GM21529 (cell line): ENCODE measurements at regions not wholly inside any gene's neighbourhood (a gene's known extent, or its start where the extent isn't known, plus 50 kb on each side); places are given as distances from the start of the nearest gene placed in this dataset.

ENCODE experiments used
- ATAC-seq: cut with Tn5 transposase; IDR thresholded peaks from one replicate; pipeline ENCODE4 v1.9.1; 2021; ENCODE audit not compliant: unreplicated experiment

DNA sequence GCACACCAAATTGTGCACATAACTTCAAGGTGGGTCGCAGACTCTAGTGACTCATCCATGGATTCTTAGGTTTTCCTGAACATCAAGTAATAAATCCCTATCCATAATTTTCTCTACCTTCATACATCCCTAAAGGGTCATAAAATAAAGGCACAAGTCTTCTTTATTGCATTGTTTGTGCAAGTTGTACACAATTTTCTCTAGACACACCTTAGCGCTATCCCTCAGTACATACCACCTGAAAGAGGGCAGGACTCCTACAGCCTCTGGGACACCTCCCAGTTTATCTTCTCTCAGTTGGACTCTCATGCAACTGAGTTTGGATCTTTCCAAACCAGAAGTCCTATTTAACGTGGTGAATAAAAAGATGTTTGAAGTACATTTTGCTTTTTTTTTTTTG is 168.5 kb upstream of the BMP4 start:
- no peak for ATAC-seq

DNA sequence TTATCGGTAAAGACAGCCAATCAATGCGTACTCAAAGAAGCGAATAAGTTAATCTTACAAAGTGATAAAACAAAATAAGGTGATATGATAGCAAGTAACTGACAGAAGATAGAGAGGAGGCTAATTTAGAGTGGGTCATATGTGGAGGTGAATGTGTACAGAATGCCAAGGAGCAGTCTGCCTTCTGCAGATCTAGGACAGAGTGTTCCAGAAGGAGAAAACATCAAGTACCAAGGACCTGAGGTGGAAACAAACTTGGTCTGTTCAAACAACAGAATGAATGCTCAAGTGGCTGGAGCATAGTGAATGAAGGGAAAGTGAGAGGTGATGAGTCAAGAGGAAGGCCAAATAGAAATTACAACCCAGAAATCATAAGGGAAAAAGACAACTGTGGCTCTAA is 170.3 kb upstream of the BMP4 start:
- no peak for ATAC-seq

DNA sequence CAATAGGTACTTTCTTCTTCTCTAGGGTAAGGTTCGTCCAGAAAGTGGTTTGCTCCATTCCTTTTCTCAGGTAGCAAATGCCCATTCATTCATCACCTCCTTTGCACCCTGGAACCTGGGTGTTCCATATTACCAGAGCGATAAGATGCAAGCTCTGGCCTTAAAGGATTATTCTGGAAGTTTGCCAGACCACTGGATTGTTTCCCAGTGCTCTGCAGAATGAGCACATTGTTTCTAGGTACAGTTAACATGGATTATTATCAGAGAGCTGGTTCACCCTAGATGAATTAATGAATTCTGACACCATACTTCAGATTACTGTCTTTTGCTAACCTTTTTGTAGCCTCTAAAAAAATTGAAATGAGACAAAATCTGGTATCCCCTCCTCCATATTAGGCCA is 170.9 kb upstream of the BMP4 start:
- no peak for ATAC-seq

DNA sequence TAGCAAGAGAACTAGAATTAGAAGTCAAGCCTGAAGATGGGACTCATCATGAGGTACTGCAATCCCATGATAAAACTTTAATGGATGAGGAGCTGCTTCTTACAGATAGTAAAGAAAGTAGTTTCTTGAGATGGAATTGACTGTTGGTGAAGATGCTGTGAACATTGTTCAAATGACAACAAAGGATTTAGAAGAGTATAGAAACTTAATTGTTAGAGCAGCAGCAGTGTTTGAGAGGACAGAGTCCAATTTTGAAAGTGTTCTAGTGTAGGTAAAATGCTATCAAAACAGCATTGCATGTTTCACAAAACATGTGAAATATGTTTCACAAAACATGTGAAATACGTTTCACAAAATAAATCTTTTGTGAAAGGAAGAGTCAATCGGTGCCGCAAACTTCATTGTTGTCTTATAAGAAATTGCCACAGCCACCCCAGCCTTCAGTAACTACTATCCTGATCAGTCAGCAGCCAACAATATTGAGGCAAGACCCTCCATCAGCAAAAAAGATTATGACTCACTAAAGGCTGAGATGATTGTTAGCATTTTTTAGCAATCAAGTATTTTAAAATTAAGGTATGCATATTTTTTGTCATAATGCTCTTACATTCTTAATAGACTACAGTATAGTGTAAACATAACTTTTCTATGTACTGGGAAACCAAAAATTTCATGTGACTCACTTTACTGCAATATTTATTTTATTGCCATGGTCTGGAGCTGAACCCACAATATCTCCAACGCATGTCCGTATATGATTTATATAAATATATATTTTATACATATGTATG is 173.4 kb upstream of the BMP4 start:
- ATAC-seq = no peak

DNA sequence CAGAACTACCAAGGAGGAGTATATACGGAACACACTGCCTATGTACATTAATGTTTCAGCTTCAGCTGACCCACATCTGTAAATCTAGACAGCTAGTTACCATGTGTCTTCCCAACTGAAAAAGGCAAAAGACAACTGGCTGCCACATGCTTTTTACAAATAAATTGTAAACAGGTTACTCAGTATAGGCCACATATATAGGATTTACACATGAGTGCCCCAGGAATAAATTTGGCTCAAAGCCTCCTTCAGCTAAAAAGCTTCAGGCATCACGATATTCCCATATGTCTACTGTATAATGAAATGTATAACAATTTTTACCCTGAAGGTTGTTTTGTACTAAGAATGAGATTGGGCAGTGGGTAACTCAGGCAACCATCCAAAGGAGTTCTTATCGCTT is 175.9 kb upstream of the BMP4 start:
- no peak for ATAC-seq

DNA sequence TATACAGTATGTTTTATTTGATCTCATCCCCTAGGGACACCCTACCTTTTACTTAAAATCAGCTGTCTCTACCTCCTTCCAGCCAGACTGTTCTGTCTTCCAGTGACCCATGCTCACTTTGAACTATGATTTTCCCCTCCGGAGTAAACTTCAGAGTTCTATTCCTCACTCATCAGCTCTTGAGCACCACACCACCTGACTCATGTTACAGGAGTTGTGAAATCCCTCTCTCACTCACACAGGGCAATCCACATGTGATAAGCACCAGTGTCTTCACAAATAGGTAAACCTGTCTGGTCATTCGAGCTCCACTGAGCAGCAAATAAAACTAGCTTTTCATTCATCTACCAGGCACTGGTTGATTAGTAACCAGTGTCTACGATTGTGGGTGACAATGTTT is 177.3 kb upstream of the BMP4 start:
- ATAC-seq = no peak

DNA sequence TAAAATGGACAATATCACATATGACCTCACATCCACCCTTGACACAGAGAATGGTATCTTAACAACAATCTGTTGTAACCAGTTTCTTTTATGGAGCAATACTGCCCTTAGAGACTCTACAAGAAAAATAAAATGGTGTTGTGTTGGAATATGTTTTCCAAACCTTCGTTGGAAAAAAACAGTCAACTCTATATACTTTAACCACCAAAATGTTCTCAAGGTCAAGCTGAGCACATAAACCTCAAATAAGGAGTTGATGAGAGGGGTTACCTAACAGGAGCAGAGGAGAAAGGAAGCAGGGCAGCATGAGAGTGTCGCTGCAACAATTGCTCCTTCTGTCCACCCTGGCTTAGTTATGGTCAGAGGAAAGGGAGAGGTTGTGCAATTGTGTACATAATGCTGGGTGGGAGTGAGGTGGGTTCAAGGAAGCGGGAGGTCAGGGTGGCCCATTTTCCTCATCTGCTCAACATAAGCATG is 179.2 kb upstream of the BMP4 start:
- no peak for ATAC-seq

DNA sequence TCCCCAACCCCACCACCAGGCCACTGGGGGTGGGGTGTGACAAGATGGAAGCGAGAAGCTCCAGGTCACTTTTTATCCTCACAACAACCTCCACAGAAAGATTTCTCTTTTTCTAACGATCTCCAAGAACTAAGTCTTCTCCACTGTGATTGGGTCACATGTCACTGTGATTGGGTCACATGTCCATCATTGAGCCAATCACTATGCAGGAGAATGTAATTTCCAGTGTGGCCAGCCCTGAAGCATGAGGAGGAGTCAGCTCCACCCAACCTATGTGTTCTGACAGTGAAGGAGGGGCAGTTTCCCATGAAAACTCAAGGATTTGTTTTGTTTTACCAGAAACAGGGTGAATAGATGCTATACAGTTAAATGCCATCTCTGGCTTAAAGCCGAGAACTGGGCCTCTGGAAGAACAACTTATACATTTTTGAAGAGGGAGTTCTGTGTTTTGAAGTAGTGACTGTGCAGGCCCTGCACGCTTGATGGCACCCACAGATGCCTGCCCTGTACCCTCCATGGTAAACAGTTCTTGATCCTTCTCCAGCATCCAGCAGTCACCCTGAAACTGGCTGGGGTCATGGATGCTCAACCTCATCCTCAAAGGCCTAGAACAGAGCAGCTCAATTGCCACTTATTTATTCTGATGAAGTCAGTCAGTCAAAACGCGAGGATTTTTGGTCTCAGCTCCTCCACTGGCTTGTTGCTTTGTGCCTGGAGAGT is 180.4 kb upstream of the BMP4 start:
- ATAC-seq = no peak

DNA sequence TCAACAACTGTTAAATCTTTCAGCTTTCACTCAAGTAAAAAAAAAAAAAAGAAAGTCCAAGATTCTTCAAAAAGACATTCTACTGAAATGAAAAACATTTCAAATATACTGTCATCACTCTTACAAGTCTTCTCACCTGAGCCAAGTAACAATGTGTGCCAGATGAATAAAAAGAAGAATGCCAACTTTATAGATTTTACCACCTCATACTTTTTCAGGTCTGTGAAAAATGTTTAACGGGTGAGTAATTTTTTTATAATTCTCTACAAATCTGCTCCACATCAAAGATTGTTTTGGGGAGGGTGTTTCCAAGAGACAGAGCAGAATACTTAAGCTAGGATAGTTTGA is 181.0 kb upstream of the BMP4 start:
- ATAC-seq = no peak

DNA sequence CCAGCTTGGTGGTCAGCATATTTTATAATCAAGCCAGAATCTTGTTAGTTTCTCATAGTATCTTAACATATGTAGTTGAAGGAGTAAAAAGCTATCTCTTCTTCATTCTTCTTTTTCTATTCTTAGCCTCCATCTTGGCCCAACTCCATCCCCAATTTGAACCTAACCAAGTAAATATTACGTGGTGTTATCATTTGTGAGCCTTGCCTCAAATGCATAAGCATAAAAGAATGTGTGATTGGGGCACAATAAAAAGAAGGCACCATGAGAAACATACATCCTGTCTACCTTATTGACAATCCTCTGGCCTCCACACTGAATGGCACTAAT is 181.4 kb upstream of the BMP4 start:
- no peak for ATAC-seq

DNA sequence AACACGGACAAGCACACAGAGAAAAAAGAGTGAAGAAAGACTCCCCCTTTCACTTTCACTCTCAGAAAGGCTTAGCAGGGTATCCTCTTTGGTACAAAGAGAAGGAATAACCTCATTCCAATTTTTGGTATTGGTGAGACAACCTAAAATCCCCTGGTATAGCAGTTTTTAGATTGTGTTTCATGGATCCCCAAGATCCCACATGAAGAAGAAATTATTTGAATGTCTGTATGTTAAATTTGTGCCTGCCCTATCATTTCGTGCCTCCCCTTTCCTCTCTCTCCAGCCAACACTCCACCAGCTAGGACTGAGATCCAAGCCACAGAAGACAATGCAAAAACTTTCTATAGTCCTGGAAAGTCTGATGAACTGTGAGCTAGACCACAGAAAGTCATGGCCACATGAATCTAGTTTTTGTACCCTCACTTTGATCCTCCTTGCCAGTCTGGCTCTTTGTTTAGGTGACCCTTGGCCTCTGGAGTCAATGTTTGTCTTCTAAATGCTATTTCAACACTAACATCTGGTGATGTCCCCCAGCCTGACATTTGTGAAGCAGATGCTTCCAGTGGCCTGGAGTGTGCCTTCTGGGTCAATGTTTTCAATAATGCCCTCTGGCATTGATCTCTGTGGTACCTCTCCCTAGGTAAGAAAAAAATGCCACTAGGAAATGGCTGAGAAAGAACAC is 181.9 kb upstream of the BMP4 start:
- no peak for ATAC-seq

DNA sequence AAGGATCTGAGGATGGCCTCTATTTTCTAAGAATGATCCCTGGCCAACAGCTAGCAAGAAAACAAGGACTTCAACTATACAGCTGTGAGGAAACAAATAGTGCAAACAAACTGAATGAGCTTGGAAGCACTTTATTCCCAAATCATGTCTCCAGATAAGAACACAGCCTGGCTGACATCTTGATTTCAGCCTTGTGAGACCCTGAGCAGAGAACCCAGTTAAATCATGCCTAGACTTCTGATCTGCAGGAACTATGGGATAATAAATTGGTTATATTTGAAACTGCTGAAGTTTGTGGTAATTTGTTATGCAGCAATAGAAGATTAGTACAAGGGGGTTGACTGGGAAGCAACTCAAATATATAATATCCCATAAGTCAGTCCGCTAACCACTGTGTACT is 183.9 kb upstream of the BMP4 start:
- no peak for ATAC-seq

DNA sequence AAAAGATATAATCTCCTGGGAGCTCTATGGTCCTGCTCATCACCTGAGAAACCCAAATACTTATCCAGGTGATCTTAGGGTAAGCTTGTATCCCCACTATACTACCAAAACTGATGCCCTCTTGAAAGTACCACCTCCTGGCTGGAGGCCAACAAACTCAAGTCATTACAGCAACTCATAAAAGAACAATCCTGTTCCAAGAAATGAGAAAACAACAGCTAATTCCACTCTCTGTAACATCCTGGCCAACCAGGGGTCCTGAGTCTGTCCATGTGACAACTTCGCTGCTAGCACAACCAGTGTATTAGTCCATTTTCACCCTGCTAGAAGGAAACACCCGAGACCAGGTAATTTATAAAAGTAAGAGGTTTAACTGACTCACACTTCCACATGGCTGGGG is 190.0 kb upstream of the BMP4 start:
- no peak for ATAC-seq

DNA sequence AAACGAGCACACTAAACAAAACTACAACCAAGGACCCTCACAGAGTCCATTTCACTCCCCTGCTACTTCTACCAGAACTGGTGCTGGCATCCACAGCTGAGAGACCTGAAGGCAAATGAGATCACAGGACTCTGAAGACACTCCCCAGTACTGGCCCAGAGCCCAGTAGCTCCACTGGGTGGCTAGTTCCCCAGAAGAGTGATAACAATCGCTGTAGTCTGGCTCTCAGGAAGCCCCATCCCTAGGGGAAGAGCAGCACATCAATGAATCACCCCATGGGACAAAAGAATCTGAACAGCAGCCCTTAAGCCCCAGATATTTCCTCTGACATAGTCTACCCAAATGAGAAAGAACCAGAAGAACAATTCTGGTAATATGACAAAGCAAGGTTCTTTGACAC is 190.7 kb upstream of the BMP4 start:
- ATAC-seq = no peak

DNA sequence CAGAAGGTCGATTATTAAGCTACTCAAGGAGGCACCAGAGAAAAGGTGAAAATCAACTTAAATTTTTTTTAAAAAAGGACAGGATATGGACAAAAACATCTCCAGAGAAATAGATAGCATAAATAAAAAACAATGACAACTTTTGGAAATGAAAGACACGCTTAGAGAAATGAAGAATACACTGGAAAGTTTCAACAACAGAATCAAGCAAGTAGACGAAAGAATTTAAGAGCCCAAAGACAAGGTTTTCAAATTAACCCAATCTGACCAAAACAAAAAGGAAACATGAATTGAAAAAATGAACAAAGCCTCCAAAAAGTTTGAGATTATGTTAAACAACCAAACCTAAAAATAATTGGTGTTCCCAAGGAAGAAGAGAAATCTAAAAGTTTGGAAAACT is 191.1 kb upstream of the BMP4 start:
- no peak for ATAC-seq

DNA sequence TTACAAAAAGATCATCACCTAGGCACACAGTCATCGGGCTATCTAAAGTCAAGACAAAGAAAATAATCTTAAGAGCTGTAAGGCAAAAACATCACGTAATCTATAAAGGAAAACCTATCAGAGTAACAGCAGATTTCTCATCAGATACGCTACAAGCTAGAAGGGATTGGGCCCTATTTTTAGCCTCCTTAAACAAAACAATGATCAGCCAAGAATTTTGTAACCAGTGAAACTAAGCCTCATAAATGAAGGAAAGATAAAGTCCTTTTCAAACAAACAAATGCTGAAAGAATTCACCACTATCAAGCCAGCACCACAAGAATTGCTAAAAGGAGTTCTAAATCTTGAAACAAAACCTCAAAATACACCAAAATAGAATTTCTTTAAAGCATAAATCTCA is 191.6 kb upstream of the BMP4 start:
- no peak for ATAC-seq

DNA sequence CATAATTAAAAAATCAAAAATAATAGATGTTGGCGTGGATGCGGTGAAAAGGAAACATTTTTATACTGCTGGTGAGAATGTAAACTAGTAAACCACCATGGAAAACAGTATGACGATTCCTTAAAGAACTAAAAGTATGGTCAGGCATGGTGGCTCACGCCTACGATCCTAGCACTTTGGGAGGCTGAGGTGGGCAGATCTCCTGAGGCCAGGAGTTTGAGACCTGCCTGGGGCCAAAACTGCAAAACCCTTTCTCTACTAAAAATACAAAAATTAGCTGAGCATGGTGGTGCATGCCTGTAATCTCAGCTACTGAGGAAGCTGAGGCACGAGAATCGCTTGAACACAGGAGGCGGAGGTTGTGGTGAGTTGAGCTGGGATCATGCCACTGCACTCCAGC is 195.7 kb upstream of the BMP4 start:
- no peak for ATAC-seq

DNA sequence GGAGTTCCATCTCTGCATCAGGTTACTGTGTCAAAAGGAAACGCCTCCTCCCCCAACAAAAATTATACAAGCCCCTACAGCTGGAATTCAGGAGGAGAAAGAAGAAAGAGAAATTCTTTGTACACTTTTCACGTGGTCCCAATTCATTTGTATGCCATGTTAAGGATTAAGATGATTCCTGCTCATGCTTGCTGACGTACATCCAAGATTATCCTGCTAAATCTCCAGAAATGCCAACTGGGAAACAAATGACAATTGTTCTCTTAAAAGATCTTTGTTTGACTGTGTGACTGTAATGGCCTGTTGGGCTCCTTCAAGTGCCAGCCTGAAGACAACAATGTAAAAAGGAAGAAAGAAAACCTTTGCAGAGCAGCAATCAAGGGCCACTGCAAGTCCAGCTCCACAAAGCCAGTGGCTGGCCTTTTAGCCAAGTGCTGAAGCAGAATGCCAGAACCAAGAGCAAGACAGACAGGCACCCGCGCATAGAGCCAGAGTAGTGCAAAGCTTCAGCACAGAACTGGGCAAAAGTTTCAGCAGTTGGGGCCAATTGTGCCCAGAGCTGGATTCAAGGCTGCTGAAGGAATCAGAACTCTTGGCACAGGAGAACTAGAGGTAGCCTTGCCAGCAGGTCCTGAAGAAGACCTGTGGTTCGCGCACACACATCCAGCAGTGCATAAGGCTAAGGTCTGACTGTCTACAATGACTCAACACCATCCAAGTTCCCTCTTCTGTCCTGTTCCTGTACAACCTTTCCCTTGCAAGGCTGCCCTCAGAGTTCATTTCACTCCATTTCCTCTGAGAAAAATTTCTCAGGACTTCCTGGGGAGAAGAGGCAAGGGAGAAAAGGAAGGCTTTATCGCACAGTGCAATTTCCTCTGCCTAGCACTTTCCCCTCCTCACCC is 209.7 kb upstream of the BMP4 start:
- ATAC-seq = no peak

DNA sequence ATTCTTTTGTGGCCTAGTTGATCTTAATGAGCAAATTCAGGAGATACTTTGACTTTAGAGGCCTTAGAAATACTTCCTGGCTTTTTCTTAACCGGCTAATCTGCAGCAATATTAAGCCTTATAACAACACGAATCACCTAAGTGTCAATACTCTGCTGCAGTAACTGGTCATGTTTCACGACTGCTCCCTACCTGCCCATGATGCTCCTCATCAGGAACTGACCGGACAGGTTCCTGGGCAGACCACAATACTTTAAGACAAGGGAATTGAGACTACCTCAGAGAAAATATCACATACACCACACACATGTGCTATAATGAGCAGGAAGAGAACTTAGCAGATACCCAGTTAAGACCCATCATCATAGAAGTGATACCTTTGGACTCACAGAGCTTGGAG is 211.9 kb upstream of the BMP4 start:
- ATAC-seq = no peak

DNA sequence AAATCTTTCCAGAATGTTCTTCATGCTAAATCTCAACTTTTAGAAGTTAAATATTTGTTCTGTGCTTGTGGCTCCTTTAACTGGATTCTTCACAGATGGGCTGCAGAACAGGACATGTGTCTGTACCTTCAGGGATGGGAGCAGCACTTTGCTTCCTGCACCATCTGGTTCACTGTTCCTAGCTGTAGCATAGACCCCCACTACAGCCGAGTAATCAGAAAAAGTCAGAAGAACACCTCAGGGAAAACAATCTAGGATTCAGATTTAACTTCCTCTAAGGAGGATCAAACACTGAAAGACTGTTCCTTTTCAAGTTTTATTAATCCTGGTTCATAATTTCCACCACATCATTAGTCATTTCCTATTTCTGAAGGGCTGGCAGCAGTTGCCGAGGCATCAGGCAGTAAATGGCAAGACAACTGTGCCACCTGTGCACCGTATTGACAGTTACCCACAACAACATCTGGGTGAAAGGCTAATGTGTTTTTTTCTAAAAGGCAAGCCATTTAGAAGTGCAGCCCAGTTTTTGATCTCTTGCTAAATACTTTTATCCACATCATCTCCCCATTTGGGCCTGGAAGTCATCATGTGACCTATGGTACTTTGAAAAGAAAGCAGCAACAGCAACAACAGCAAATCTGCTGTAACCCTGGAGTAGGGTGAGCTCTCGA is 212.8 kb upstream of the BMP4 start:
- ATAC-seq = no peak

DNA sequence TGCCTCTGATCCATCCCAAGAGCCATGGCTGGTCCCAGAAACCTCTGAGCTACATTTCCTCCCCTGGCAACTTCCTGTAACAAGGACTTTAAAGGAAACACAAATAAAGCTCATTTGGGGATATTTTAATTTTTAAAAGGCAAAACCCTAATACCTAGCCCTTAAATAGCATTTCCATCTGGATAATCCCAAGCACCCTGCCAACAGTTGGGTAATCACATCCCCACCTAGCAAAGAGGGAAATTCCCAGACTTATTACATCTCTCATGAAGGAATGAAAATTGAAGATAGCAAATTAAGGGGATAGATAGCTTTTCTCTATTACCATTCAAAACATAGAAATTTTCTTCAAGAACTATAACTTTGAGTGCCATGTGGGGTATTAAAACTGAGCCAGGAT is 213.7 kb upstream of the BMP4 start:
- no peak for ATAC-seq
